HG03565 (cell line): ENCODE measurements at regions not wholly inside any gene's neighbourhood (a gene's known extent, or its start where the extent isn't known, plus 50 kb on each side); places are given as distances from the start of the nearest gene placed in this dataset.
"Not testable (repeated sequence)": the region's sequence is repeated elsewhere in the genome, so short reads cannot be mapped to it uniquely, and the experiment has no call there.

Experiments used
- ATAC-seq: cut with Tn5 transposase; IDR thresholded peaks from one replicate; pipeline ENCODE4 v1.9.1; 2021; ENCODE audit warnings: mild to moderate bottlenecking, moderate library complexity; ENCODE audit not compliant: unreplicated experiment

DNA sequence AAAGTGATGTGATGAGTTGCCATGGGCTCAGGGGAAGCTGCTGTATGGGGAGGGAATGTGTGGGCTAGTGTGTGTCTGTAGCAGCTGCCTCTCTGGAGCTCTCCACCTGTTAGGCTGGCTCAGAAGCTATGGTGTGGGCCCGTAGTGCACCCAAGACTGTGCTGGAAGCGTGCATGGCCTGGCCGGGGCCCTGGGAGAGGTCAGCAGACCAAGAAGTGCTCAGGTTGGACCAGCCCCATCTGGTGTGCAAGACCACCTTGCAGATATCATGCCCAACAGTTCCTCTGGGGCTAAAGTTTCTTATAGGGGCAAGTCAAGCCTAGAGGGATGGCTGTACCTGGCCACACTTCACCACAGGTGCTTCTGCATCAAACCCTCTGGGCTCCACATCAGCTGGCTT lies 274.4 kb upstream of the CCDC179 start:
- ATAC-seq: no peak

- no peak for ATAC-seq
Measured at GRCh38 chr11:23138761-23139160, 278.5 kb upstream of the CCDC179 start.

- ATAC-seq: no peak
Measured at GRCh38 chr11:23143022-23143421, 282.7 kb upstream of the CCDC179 start.

GRCh38 chr11:23151819-23152218 lies 291.5 kb upstream of the CCDC179 start:
- ATAC-seq: no peak

GRCh38 chr11:23155503-23155902 lies 295.2 kb upstream of the CCDC179 start:
- ATAC-seq: no peak

- ATAC-seq: no peak
Measured at GRCh38 chr11:23164022-23164421, 303.7 kb upstream of the CCDC179 start.

GRCh38 chr11:23166376-23166775 lies 306.1 kb upstream of the CCDC179 start:
- no peak for ATAC-seq

DNA sequence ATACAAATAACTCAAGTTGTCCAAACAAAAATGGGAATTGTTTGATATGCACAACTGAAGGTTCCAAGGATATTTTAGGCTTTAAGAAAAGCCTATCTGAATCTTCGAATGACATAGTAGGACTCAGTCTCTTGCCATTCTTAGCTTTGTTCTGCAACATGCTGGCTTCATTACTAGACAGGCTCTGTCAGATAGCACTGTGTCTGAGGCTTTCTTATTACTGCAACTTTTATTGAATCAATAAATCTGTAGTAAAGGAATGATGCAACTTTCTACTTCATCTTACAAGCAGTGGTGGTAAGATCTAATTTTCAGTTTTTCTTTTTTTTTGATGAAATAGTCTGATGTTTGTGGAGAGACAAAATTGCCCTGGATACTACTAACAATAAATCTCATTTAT lies 319.3 kb upstream of the CCDC179 start:
- ATAC-seq: no peak

GRCh38 chr11:23181022-23181807 lies 320.9 kb upstream of the CCDC179 start:
- ATAC-seq: no peak

GRCh38 chr11:23192256-23192655 lies 332.0 kb upstream of the CCDC179 start:
- ATAC-seq: no peak

GRCh38 chr11:23201936-23202522 lies 341.8 kb upstream of the CCDC179 start:
- ATAC-seq: no peak

DNA sequence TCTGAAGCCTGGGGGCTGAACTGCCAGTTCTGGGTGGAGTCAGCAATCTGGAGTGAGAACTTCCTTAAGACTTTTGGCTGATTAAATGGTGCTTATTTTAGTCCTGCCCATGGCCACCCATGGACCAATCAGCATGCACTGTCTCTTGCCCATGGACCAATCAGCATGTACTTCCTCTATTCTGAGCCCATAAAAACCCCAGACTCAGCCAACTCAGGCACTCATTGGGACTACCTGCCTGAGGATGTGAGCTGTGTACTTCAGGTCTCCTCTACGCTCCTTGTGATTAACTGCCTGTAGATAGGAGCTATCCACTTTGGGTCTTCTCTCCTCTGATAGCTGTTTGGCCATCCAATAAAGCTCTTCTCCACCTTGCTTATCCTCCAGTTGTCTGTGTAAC lies 342.3 kb upstream of the CCDC179 start:
- no peak for ATAC-seq

GRCh38 chr11:23205156-23205871 lies 345.0 kb upstream of the CCDC179 start:
- no peak for ATAC-seq

DNA sequence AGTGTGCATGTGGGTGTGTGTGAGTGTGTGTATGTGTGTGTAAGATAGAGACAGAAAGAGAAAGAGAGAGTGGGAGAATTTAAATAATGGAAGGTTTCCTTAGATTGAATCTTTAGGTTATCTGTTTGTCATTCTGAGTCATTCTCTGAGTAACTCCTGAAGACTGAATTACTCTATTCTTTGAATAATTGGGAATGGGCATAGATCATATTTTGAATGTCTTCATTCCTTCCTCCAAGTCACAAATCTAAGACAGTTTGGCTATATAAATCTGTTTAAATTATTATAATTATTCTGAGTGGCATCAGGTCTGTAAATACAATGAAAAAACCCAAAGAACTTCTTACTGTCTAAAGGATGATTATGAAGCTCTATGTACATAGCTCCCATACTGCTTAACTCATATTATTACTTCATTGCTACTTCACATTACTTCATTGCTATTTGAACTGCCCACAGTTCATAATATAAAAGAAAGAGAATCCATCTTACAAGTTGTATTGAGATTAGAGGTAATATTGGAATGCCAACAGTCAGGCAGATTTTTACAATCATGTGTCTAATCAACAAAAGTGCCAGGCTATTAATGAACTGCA lies 346.6 kb upstream of the CCDC179 start:
- ATAC-seq: no peak

GRCh38 chr11:23211221-23211620 lies 350.9 kb upstream of the CCDC179 start:
- no peak for ATAC-seq

GRCh38 chr11:23212807-23213206 lies 352.5 kb upstream of the CCDC179 start:
- ATAC-seq: no peak

DNA sequence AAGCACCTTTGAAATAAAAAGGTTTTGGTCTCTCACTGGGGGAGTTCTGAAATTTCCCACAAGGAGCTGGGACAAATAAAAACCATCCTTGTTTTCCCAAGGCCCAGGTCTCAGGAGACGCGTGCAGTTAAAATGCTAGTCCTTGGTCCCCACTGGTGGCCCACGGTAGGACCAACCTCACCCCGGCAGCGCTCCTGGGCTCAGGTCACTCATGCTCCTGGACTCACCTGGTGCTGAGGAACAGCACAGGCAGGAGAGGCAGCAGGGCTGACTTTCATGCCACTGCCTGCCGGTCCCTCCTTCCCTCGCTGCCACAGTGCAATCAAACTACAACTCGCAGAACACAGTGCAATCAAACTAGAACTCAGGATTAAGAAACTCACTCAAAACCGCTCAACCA lies 356.8 kb upstream of the CCDC179 start:
- ATAC-seq: no peak

DNA sequence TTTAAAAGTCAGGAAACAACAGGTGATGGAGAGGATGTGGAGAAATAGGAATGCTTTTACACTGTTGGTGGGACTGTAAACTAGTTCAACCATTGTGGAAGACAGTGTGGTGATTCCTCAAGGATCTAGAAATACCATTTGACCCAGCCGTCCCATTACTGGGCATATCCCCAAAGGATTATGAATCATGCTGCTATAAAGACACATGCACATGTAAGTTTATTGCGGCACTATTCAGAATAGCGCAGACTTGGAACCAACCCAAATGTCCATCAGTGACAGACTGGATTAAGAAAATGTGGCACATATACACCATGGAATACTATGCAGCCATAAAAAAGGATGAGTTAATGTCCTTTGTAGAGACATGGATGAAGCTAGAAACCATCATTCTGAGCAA lies 359.8 kb upstream of the CCDC179 start:
- ATAC-seq: not testable (repeated sequence)

- ATAC-seq: no peak
Measured at GRCh38 chr11:23221366-23221765, 361.1 kb upstream of the CCDC179 start.

DNA sequence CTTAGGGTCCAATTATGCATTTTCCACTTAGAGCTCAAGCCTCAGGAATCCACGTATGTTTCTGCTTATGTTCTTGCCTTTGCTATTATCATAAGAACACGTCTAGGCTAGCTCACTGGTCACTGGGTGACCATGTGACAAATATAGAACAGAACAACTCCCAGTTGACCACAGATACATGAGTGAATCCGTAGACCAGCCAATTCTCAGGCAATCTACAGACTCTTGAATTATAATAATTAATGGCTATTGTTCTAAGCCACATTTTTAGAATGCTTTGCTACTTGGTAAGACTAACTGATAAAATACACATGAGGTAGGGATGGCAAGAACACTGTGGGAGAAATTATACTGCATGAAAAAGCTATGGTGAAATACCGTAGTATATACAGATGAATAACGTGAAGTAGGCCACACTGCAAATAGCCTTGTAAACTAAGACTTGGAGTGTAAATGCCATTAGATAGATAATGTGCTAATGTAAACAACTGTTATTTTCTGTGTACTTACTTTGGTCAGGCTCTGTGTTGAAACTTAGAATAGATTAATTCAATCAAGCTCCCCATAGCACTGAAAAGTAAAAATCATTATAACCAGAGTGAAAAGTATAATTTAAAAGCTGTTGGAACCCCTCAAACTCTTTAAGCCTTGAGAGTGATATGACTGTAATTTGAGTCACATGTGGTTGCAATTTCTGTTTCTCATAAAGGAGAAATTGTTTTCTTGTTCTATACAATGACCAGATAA lies 366.2 kb upstream of the CCDC179 start:
- no peak for ATAC-seq

GRCh38 chr11:23227078-23227445 lies 366.8 kb upstream of the CCDC179 start:
- ATAC-seq: no peak
